IMR-90 (cell line): ENCODE measurements at regions not wholly inside any gene's neighbourhood (a gene's known extent, or its start where the extent isn't known, plus 50 kb on each side); places are given as distances from the start of the nearest gene placed in this dataset.

ENCODE experiments used
- ATAC-seq: fragments of 200-7000 bp; cut with Tn5 transposase; 2 replicates; pipeline ENCODE4 v1.9.1; 2020; ENCODE audit warnings: low read depth, mild to moderate bottlenecking, moderate library complexity
- BruUV-seq: library from RNA; stranded (reverse); fragments of 400-500 nt; replicated peaks from 2 replicates; lab custom pipeline; 2021; lab: Mats Ljungman, UMichigan
- CTCF ChIA-PET: fragments of 300-600 bp; formaldehyde crosslinking; extraction: SDS; loops from one replicate; lab custom pipeline; 2021; ENCODE audit warnings: antibody characterized with exemption; lab: Yijun Ruan, JAX
- POLR2A ChIA-PET: fragments of 300-600 bp; sonication (Branson Sonifier 250); formaldehyde crosslinking; loops from one replicate; lab custom pipeline; 2022; ENCODE audit warnings: antibody characterized with exemption; ENCODE audit not compliant: unreplicated experiment; lab: Charles Lee
- DNase-seq: peaks from one replicate; pipeline ENCODE4 v3.0.0; 2013
- H2AFZ ChIP-seq: replicated peaks from 2 replicates; pipeline ENCODE3; 2013; ENCODE audit warnings: low read length, mild to moderate bottlenecking; ENCODE audit not compliant: poor library complexity
- H2AK5ac ChIP-seq: 2 replicates; pipeline ENCODE4 v1.6.1; 2013; ENCODE audit warnings: low read depth, low read length, inconsistent platforms
- H2AK9ac ChIP-seq: replicated peaks from 2 replicates; pipeline ENCODE3; 2013; ENCODE audit warnings: mild to moderate bottlenecking, low read depth, low read length, moderate library complexity; ENCODE audit not compliant: poor library complexity
- H2BK120ac ChIP-seq: 2 replicates; pipeline ENCODE4 v1.6.1; 2013; ENCODE audit warnings: low read depth, low read length, inconsistent platforms
- H2BK15ac ChIP-seq: 3 replicates; pipeline ENCODE4 v1.6.1; 2013; ENCODE audit warnings: low read depth, low read length, inconsistent platforms
- H2BK20ac ChIP-seq: 2 replicates; pipeline ENCODE4 v1.6.1; 2013; ENCODE audit warnings: low read depth, mild to moderate bottlenecking, inconsistent platforms, low read length, moderate library complexity
- H2BK5ac ChIP-seq: 2 replicates; pipeline ENCODE4 v1.6.1; 2013; ENCODE audit warnings: mild to moderate bottlenecking, low read depth, low read length, inconsistent platforms; ENCODE audit not compliant: poor library complexity, severe bottlenecking
- H3K14ac ChIP-seq: replicated peaks from 2 replicates; pipeline ENCODE4 v1.6.1; 2013; ENCODE audit warnings: low read depth, low read length, inconsistent platforms
- H3K18ac ChIP-seq: 2 replicates; pipeline ENCODE4 v1.6.1; 2013; ENCODE audit warnings: low read depth, low read length, control low read depth
- H3K23ac ChIP-seq: 2 replicates; pipeline ENCODE4 v1.6.1; 2013; ENCODE audit warnings: low read depth, low read length, inconsistent platforms
- H3K27ac ChIP-seq: 2 replicates; pipeline ENCODE4 v1.5.1; 2013; ENCODE audit warnings: mild to moderate bottlenecking, control low read depth, low read length; ENCODE audit not compliant: insufficient read depth
- H3K27me3 ChIP-seq: 2 replicates; pipeline ENCODE4 v1.6.1; 2013; ENCODE audit warnings: low read length; ENCODE audit not compliant: control insufficient read depth, insufficient read depth
- H3K36me3 ChIP-seq: 2 replicates; pipeline ENCODE4 v1.6.1; 2013; ENCODE audit warnings: low read length, mixed read lengths; ENCODE audit not compliant: control insufficient read depth, insufficient read depth
- H3K4ac ChIP-seq: 2 replicates; pipeline ENCODE4 v1.6.1; 2013; ENCODE audit warnings: low read depth, low read length, inconsistent platforms
- H3K4me1 ChIP-seq: 2 replicates; pipeline ENCODE4 v1.6.1; 2013; ENCODE audit warnings: low read length, mixed read lengths; ENCODE audit not compliant: control insufficient read depth, insufficient read depth
- H3K4me2 ChIP-seq: 2 replicates; pipeline ENCODE4 v1.6.1; 2013; ENCODE audit warnings: low read depth, mild to moderate bottlenecking, control low read depth, low read length, moderate library complexity
- H3K4me3 ChIP-seq: 2 replicates; pipeline ENCODE4 v1.5.1; 2013; ENCODE audit warnings: low read depth, mild to moderate bottlenecking, control low read depth, low read length, moderate library complexity; ENCODE audit not compliant: insufficient read depth
- H3K56ac ChIP-seq: 2 replicates; pipeline ENCODE4 v1.6.1; 2013; ENCODE audit warnings: low read length, inconsistent platforms; ENCODE audit not compliant: insufficient read depth; ENCODE audit errors: extremely low read depth
- H3K79me1 ChIP-seq, 2 experiments: 2 replicates each; pipeline ENCODE4 v1.6.1; 2013; ENCODE audit warnings: low read length in 2 of 2, inconsistent platforms in 1 of 2, low read depth in 1 of 2
- H3K9ac ChIP-seq: 2 replicates; pipeline ENCODE4 v1.6.1; 2013; ENCODE audit warnings: low read depth, low read length, control low read depth
- H3K9me1 ChIP-seq: 2 replicates; pipeline ENCODE4 v1.6.1; 2013; ENCODE audit warnings: low read length, inconsistent platforms; ENCODE audit not compliant: insufficient read depth
- H3K9me3 ChIP-seq: 2 replicates; pipeline ENCODE4 v1.6.1; 2013; ENCODE audit warnings: low read length; ENCODE audit not compliant: control insufficient read depth, insufficient read depth
- H4K20me1 ChIP-seq: 2 replicates; pipeline ENCODE4 v1.6.1; 2013; ENCODE audit warnings: low read length, inconsistent platforms; ENCODE audit not compliant: insufficient read depth
- H4K5ac ChIP-seq: 2 replicates; pipeline ENCODE4 v1.6.1; 2013; ENCODE audit warnings: mild to moderate bottlenecking, low read depth, low read length, control low read depth
- H4K8ac ChIP-seq, 2 experiments: 2 replicates each; pipeline ENCODE4 v1.6.1; 2013; ENCODE audit warnings: low read depth in 2 of 2, low read length in 2 of 2, control low read depth in 1 of 2, inconsistent platforms in 1 of 2
- H4K91ac ChIP-seq: 2 replicates; pipeline ENCODE4 v1.6.1; 2013; ENCODE audit warnings: low read depth, low read length, inconsistent platforms; ENCODE audit not compliant: insufficient read depth
- CHD1 ChIP-seq: IDR thresholded peaks from 2 replicates; pipeline ENCODE4 v1.6.1; 2012; ENCODE audit warnings: low read depth, low read length, improper control_type of control experiment
- FOS ChIP-seq: fragments of 150-350 bp; IDR thresholded peaks from 2 replicates; pipeline ENCODE4 v1.6.1; 2016; ENCODE audit warnings: low read depth, low read length
- MAFK ChIP-seq: IDR thresholded peaks from 2 replicates; pipeline ENCODE4 v1.6.1; 2012; ENCODE audit warnings: low read depth, low read length, improper control_type of control experiment
- MAZ ChIP-seq: IDR thresholded peaks from 2 replicates; pipeline ENCODE4 v1.6.1; 2012; ENCODE audit warnings: low read depth, mild to moderate bottlenecking, low read length, improper control_type of control experiment, moderate library complexity, borderline replicate concordance
- NFE2L2 ChIP-seq: fragments of 150-350 bp; IDR thresholded peaks from 2 replicates; pipeline ENCODE4 v1.6.1; 2016; ENCODE audit warnings: low read depth, mild to moderate bottlenecking, low read length
- SMC3 ChIP-seq: fragments of 150-350 bp; IDR thresholded peaks from 2 replicates; pipeline ENCODE4 v1.6.1; 2016; ENCODE audit warnings: low read depth, mild to moderate bottlenecking, antibody characterized with exemption, low read length, moderate library complexity
- WGBS, 2 experiments: methylation state at CpG; one replicate each; pipeline versions ENCODE4 v1.1.5 to v1.1.7; 2013; ENCODE audit warnings: missing lambda C conversion rate in 2 of 2; ENCODE audit not compliant: insufficient read length in 1 of 2; ENCODE audit errors: extremely low coverage in 2 of 2; 5-methylcytosine and 5-hydroxymethylcytosine counted together
- dilution Hi-C: fragments of 300-500 bp; cut with HindIII; formaldehyde crosslinking; loops from one replicate; pipeline ENCODE4 v1.14.3; 2018; ENCODE audit warnings: low sequenced_read_pairs; ENCODE audit not compliant: unreplicated experiment
- in situ Hi-C: fragments of 300-500 bp; cut with MboI; formaldehyde crosslinking; loops from 3 replicates; pipeline ENCODE4 v1.14.3; 2019; ENCODE audit warnings: low sequenced_read_pairs, inconsistent platforms, mixed read lengths
- intact Hi-C: fragments of 100-400 bp; cut with micrococcal nuclease; formaldehyde crosslinking; loops from 2 replicates; pipeline ENCODE4 v1.10.0; 2022

- H3K9ac ChIP-seq = no peak overlapping the region
- no peaks in the 10 kb centered on the region for H3K36me3 ChIP-seq
- no peaks in the 10 kb centered on the region; the same call in 1 of the 2 replicates for H3K9me3 ChIP-seq
- intact Hi-C loops (no loop called here), dilution Hi-C loops (no loop called here), in situ Hi-C loops (no loop called here)
- no peak overlapping the region for H3K27ac ChIP-seq
- no peaks in the 10 kb centered on the region for H4K20me1 ChIP-seq
- H3K14ac ChIP-seq = no peak overlapping the region
- H3K18ac ChIP-seq = no peak overlapping the region
- no peak overlapping the region for H2AK5ac ChIP-seq
- H3K4me3 ChIP-seq = no peak overlapping the region
- no peak overlapping the region for H3K4ac ChIP-seq
- H3K27me3 ChIP-seq = no peaks in the 10 kb centered on the region
- H2BK5ac ChIP-seq = no peak overlapping the region
- no peak for ATAC-seq
- H4K5ac ChIP-seq = no peak overlapping the region
- no peak overlapping the region for H4K91ac ChIP-seq
- H2BK15ac ChIP-seq = no peak overlapping the region
- TF ChIP-seq MAFK (no peak), SMC3 (no peak), FOS (no peak), MAZ (no peak), NFE2L2 (no peak), CHD1 (no peak)
- no TSS peak for BruUV-seq
- H2AFZ ChIP-seq = no peak overlapping the region
- H2BK20ac ChIP-seq = no peak overlapping the region
- ChIA-PET POLR2A (no interaction called here), CTCF (no interaction called here)
- H3K79me1 ChIP-seq = no peaks in the 10 kb centered on the region
- H3K4me2 ChIP-seq = no peak overlapping the region
- H2BK120ac ChIP-seq = no peak overlapping the region
- H3K56ac ChIP-seq = no peak overlapping the region
- H2AK9ac ChIP-seq = no peak overlapping the region
- H3K4me1 ChIP-seq = no peaks in the 10 kb centered on the region
- no peak overlapping the region for H4K8ac ChIP-seq
- no peak for DNase-seq
- no peaks in the 10 kb centered on the region for H3K9me1 ChIP-seq
- WGBS, 2 experiments = no CpG with 5 or more reads among the region's 7 CpGs
- H3K23ac ChIP-seq = no peak overlapping the region
Observed at GRCh38 chr1:60620087-60620486, 462.3 kb upstream of the NFIA start.
